ENCODE measurements at regions not wholly inside any gene's neighbourhood (a gene's known extent, or its start where the extent isn't known, plus 50 kb on each side); places are given as distances from the start of the nearest gene placed in this dataset.

GRCh38 chr13:27367570-27367969, 56.8 kb upstream of the GTF3A start:
- no peak for DNase-seq

DNA sequence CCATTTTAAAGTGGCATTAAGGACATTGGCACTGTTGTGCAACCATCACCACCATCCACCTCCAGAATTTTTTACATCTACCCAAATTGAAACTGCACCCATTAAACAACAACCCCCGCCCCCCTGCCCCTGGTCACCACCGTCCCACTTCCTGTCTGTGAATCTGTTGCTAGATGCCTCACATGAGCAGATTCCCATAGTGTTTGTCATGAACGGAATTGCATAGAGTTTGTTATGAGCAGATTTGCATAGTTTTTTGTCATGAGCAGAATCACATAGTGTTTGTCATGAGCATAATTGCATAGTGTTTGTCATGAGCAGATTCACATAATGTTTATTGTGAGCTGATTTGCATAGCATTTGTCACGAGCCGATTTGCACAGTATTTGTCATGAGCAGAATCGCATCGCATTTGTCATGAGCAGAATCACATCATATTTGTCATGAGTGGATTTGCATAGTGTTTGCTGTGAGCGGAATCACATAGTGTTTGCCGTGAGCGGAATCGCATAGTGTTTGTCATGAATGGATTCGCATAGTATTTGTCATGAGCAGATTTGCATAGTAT, 54.0 kb upstream of the GTF3A start:
- no peak for DNase-seq

DNA sequence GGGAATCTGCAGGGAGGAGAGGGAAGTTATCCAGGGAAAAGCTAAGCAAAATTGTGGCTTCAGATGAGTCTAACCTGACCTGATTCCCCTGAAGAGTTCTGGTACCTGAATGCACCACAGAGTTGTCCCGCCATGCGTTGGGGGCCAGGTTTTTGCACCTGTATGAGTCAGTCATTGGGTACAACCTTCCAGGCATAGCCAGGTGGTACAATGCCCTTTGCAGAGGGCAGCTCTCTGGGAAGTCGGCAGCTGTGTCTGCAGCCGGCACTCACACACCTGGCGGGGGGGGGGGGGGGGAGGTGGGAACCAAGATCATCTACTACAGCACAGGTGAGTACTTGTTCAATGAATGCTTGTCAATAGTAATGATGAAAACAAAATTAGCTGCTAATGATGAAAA, 52.5 kb upstream of the GTF3A start:
- no peak for DNase-seq

- no peak for DNase-seq
These were observed 51.5 kb upstream of the GTF3A start for GRCh38 chr13:27372896-27373295.

- DNase-seq: no peak
These were observed 50.2 kb upstream of the GTF3A start for GRCh38 chr13:27374126-27374613.
